NB4 (cell line): ENCODE measurements at regions not wholly inside any gene's neighbourhood (a gene's known extent, or its start where the extent isn't known, plus 50 kb on each side); places are given as distances from the start of the nearest gene placed in this dataset.

Experiments used
- CTCF ChIP-seq: IDR thresholded peaks from one replicate; pipeline ENCODE4 v1.5.1; 2012; ENCODE audit warnings: low read depth, low read length
- POLR2A ChIP-seq: IDR thresholded peaks from 2 replicates; pipeline ENCODE4 v1.6.1; 2011; ENCODE audit warnings: mild to moderate bottlenecking; ENCODE audit not compliant: insufficient read length; ENCODE audit errors: extremely low read depth

- TF ChIP-seq CTCF (no peak), POLR2A (no peak)
Observed at GRCh38 chr13:54287062-54287764, 1258.6 kb downstream of the OLFM4 start.
